H7 (cell line): ENCODE measurements at regions not wholly inside any gene's neighbourhood (a gene's known extent, or its start where the extent isn't known, plus 50 kb on each side); places are given as distances from the start of the nearest gene placed in this dataset.
"Not testable (repeated sequence)": the region's sequence is repeated elsewhere in the genome, so short reads cannot be mapped to it uniquely, and the experiment has no call there.

Experiments
- DNase-seq: peaks from one replicate; pipeline ENCODE4 v3.0.0; 2012
- H3K27me3 ChIP-seq: 2 replicates; pipeline ENCODE4 v1.6.0; 2011; ENCODE audit warnings: mild to moderate bottlenecking, low read length; ENCODE audit not compliant: control insufficient read depth, insufficient read depth
- H3K36me3 ChIP-seq: replicated peaks from 2 replicates; pipeline ENCODE4 v1.5.1; 2011; ENCODE audit warnings: low read length; ENCODE audit not compliant: control insufficient read depth, insufficient read depth
- H3K4me3 ChIP-seq: 2 replicates; pipeline ENCODE4 v1.5.1; 2011; ENCODE audit warnings: low read depth, mild to moderate bottlenecking, control low read depth, low read length, moderate library complexity; ENCODE audit not compliant: insufficient read depth

GRCh38 chr2:10193851-10194820 lies 71.6 kb downstream of the RRM2 start:
- Histone ChIP-seq H3K4me3 (no peak overlapping the region), H3K27me3 (no peaks in the 10 kb centered on the region), H3K36me3 (no peaks in the 10 kb centered on the region)
- peak; percentile 47 for DNase-seq

DNA sequence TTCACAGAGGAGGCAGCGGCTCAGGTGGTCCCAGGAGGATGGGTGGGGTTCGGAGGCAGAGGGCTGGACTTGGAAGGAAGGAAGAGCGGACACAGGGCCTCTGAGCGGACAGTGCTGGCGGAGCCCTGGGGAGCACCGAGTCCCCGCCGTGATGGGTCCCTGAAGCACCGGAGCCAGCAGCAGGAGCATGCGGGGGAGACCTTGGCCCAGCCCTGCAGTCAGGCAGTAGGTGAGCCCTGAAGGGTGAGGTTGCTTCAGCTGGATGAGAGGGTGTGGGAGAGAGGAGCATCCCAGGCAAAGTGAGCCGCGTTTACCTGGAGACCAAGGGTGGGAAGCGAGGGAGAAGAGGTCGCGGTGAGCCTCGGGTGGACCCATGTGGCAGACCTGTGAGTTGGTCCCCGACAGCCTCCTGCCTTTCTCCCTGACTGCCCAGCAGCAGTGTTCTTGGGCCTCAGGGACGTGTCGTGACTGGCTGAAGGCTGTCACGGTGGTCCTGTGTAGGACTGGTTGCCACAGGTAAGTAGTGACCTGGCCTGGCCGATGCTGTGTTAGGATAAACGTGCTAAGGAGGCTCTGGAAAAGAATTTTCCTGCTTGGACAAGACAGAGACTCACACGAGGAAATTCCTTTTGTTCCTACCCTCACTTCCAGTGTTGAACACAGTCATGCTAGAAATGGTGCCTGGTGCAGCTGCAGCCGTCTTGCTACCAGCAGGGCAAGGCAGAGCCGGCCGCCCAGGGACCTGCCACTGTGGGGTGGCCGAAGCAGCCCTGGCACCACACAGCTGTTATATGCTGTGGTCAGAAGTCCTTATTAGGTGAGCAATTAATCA lies 73.0 kb downstream of the RRM2 start:
- Histone ChIP-seq H3K27me3 (no peaks in the 10 kb centered on the region), H3K4me3 (no peak overlapping the region), H3K36me3 (no peaks in the 10 kb centered on the region)
- peak; percentile 53 for DNase-seq

GRCh38 chr2:10196110-10196892 lies 73.8 kb downstream of the RRM2 start:
- H3K27me3 ChIP-seq: no peaks in the 10 kb centered on the region
- DNase-seq: peak; percentile 52
- no peak overlapping the region for H3K4me3 ChIP-seq
- no peaks in the 10 kb centered on the region for H3K36me3 ChIP-seq

- no peak overlapping the region for H3K4me3 ChIP-seq
- peak; percentile 49 for DNase-seq
- H3K36me3 ChIP-seq: no peaks in the 10 kb centered on the region
- H3K27me3 ChIP-seq: no peaks in the 10 kb centered on the region
Observed at GRCh38 chr2:10196948-10197696, 74.6 kb downstream of the RRM2 start.

DNA sequence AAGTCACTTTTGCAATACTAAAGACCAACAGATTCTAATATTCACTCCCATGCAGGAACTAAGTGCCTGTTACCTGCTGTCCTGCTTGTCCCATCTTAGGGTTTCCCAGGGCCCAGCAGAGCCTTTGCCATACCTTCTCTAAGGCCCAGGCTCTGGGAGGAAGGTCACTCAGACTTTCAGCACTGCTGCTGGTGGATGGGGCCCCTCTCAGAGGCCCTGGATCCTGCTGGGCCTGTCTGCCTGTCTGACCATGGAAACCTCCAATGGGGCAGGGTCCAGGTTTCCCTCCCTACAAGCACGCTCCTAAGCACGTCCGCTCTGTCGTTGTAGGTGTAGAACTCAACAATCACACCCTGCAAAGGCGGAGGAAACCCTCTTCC lies 75.1 kb downstream of the RRM2 start:
- Histone ChIP-seq H3K27me3 (no peaks in the 10 kb centered on the region), H3K36me3 (no peaks in the 10 kb centered on the region), H3K4me3 (no peak overlapping the region)
- DNase-seq: no peak

DNA sequence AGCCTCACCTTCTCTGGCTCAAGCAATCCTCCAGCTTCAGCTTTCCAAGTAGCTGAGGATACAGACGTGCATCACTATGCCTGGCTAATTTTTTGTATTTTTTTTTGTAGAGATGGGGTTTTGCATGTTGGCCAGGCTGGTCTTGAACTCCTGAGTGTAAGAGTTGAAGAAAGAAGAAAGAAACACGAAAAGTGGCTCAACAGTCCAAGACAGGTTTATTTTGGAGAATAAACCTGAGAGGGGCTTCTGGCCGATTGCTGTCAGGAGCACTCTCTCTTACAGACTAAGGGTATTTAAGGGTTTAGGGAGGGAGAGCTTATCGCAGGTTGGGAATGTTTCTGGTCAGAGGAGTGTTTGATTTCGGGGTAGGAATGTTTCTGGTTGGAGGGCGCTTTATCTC lies 75.9 kb downstream of the RRM2 start:
- H3K27me3 ChIP-seq, H3K4me3 ChIP-seq, H3K36me3 ChIP-seq, DNase-seq: not testable (repeated sequence)

- Histone ChIP-seq H3K36me3 (no peaks in the 10 kb centered on the region), H3K27me3 (no peaks in the 10 kb centered on the region), H3K4me3 (no peak overlapping the region)
- DNase-seq: no peak
Observed at GRCh38 chr2:10201201-10201600, 78.7 kb downstream of the RRM2 start.

DNA sequence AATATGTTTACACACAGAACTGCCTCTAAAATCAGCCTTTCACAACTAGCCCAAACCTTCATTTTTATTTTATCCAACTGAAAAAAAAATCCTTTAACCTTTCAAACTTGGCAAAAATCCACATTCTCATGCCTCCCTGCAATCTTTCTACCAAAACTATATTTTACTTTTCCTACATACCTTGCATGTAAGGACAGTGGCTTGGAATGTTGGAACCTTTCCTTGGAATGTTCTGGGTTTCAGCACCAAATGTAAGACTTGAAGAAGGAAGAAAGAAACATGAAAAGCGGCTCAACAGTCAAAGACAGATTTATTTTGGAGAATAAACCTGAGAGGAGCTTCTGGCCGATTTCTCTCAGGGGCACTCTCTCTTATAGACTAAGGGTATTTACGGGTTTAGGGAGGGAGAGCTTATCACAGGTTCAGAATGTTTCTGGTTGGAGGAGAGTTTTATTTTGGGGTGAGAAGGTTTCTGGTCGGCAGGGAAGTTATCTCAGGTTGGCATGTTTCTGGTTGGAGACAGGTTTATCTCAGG lies 79.7 kb downstream of the RRM2 start:
- no peak for DNase-seq
- Histone ChIP-seq H3K36me3 (no peaks in the 10 kb centered on the region), H3K27me3 (no peaks in the 10 kb centered on the region), H3K4me3 (no peak overlapping the region)

- Histone ChIP-seq H3K27me3 (no peaks in the 10 kb centered on the region), H3K36me3 (no peaks in the 10 kb centered on the region), H3K4me3 (no peak overlapping the region)
- no peak for DNase-seq
Observed at GRCh38 chr2:10204326-10205161, 82.0 kb downstream of the RRM2 start.

DNA sequence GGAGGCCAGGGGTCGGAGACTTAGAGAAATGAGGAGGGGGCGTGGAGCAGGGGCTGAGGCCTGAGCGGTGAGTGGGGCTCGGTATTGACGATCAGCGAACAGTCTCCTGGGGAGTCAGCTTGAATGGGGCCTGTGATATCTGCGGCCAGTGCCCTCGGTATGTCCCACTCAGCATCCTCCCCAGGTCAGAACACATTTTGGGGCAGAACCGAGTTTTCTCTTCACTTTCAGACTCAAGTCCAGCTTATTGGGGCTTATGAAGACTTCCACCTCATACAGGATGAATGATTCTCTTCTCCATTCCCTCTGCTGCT lies 82.6 kb downstream of the RRM2 start:
- Histone ChIP-seq H3K27me3 (no peaks in the 10 kb centered on the region), H3K4me3 (no peak overlapping the region), H3K36me3 (no peaks in the 10 kb centered on the region; the same call in 1 of the 2 replicates)
- DNase-seq: no peak

DNA sequence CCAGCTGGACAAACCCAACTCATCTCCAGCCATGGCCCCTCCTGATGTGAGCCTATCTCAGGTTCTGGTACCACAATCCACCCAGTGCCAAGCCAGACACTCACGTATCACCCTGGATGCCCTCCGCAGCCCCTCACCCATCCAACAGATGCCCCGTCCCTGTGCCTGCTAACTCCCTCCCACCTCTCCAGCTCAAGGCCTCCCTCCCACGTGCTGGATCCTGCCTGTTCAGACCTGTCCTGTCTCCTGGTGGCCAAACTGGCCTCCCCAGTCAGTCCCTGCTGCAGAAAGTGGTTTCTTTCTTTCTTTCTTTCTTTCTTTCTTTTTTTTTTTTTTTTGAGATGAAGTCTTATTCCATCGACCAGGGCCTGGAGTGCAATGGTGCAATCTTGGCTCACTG lies 86.2 kb downstream of the RRM2 start:
- Histone ChIP-seq H3K36me3 (no peaks in the 10 kb centered on the region; the same call in 1 of the 2 replicates), H3K27me3 (no peaks in the 10 kb centered on the region), H3K4me3 (no peak overlapping the region)
- DNase-seq: no peak

DNA sequence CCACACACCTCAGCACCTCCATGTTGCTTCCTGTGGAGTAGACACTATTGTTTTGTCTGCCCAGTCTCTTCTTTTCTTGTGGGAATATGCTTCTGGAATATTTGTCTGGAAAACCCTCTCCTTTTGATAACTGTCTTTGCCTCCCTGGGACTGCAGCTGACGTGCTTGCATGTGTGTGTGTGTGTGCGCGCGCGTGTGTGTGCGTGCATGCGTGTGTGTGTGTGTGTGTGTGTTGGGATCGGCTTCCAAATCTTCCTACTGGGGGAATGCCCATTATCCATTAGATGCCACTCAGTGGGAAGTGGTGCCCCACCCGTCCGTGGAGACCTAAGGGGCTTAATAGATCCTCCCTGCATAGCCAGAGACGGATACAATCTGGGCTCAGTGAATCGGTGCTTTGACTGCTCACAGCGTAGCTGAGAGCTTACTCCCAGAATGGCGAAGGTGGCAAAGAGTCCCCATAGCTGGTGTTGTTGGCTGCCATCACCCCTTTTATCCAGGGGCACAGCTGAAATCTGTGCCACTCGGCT lies 86.9 kb downstream of the RRM2 start:
- no peaks in the 10 kb centered on the region; the same call in 1 of the 2 replicates for H3K36me3 ChIP-seq
- H3K27me3 ChIP-seq: no peaks in the 10 kb centered on the region
- no peak for DNase-seq
- H3K4me3 ChIP-seq: no peak overlapping the region

DNA sequence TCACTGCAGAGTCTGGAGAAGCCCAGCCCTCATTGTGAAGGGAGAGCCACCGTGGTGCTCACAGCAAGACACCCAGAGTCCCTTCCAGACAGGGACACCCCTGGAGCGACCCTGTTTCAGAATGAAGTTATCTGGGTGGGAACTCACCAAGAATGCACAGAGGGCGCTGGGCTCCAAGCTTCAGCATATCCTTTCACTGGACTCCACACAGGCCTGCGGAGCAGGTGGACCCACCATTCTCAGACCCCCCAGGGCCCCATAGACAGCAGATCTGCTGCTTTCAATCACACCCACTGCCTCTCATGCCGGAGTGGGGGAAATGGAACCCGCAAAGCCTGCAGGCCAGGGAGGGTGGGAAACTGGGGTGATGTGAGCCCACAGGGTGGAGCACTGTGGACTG lies 87.8 kb downstream of the RRM2 start:
- no peaks in the 10 kb centered on the region; the same call in 1 of the 2 replicates for H3K36me3 ChIP-seq
- H3K4me3 ChIP-seq: no peak overlapping the region
- no peak for DNase-seq
- H3K27me3 ChIP-seq: no peaks in the 10 kb centered on the region
